ENCODE measurements at regions not wholly inside any gene's neighbourhood (a gene's known extent, or its start where the extent isn't known, plus 50 kb on each side); places are given as distances from the start of the nearest gene placed in this dataset.

- TF ChIP-seq, protein P1, sequence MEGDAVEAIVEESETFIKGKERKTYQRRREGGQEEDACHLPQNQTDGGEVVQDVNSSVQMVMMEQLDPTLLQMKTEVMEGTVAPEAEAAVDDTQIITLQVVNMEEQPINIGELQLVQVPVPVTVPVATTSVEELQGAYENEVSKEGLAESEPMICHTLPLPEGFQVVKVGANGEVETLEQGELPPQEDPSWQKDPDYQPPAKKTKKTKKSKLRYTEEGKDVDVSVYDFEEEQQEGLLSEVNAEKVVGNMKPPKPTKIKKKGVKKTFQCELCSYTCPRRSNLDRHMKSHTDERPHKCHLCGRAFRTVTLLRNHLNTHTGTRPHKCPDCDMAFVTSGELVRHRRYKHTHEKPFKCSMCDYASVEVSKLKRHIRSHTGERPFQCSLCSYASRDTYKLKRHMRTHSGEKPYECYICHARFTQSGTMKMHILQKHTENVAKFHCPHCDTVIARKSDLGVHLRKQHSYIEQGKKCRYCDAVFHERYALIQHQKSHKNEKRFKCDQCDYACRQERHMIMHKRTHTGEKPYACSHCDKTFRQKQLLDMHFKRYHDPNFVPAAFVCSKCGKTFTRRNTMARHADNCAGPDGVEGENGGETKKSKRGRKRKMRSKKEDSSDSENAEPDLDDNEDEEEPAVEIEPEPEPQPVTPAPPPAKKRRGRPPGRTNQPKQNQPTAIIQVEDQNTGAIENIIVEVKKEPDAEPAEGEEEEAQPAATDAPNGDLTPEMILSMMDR (IDR thresholded peaks at IDR 0.05; ENCODE audit: insufficient read depth, low read depth, low read length, missing control alignments) = no peak
- no peak overlapping the region for H3K4me3 ChIP-seq (ENCODE audit: low read depth, low read length)
- no peak for DNase-seq (ENCODE audit: low read depth)
Measured at GRCh38 chr2:216281876-216282275, 90.4 kb downstream of the MARCHF4 start.

DNA sequence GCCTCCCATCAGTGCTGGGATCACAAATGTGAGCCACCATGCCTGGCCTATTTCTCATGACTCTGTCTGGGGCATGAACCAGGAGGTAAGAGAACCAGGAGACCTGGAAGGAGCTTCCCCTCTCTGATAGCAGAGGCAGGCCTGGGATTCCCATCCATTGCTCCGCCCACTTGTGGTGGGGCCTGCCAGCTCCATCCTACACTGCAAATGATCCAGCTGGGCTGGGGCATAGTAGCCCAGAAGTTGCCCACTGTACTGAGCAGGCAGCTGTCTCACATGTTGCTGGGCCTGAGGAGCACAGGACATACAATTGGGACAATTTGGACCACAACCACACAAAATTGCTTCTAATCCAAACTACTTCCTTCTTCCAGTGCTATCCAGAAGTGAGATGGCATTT is 91.0 kb downstream of the MARCHF4 start:
- TF ChIP-seq, protein P1 (IDR thresholded peaks at IDR 0.05; ENCODE audit: insufficient read depth, low read depth, low read length, missing control alignments) = no peak
- no peak for DNase-seq (ENCODE audit: low read depth)

GRCh38 chr2:216279459-216279858 is 92.8 kb downstream of the MARCHF4 start:
- no peak for DNase-seq (ENCODE audit: low read depth)
- TF ChIP-seq, protein P1 (IDR thresholded peaks at IDR 0.05; ENCODE audit: insufficient read depth, low read depth, low read length, missing control alignments) = no peak
- no peak overlapping the region for H3K4me3 ChIP-seq (ENCODE audit: low read depth, low read length)

More for the DNA sequence above, 91.0 kb downstream of the MARCHF4 start:
- H3K4me3 ChIP-seq (ENCODE audit: low read depth, low read length) = no peak overlapping the region

DNA sequence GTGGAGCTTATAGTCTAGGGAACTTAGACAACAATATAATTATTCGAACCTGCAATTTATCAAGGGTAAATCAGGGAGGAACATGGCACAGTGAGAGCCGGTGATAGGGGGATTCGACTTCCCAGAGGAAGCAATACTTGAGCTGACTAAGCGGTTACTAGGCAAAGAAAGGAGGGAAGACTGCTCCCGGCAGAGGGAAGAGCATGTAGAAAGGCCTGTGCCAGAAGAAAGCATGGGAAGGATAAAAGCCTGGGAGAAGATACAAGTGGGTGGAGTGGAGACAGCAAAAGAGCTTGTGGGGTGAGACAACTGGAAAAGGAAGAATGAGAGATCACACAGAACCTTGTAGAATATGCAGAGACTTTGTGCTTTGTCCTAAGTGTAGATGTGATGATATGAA is 93.3 kb downstream of the MARCHF4 start:
- no peak for DNase-seq (ENCODE audit: low read depth)
- H3K4me3 ChIP-seq (ENCODE audit: low read depth, low read length) = no peak overlapping the region
- TF ChIP-seq, protein P1 (IDR thresholded peaks at IDR 0.05; ENCODE audit: insufficient read depth, low read depth, low read length, missing control alignments) = no peak

GRCh38 chr2:216275890-216276289 is 96.4 kb downstream of the MARCHF4 start:
- DNase-seq (ENCODE audit: low read depth) = no peak
- no peak overlapping the region for H3K4me3 ChIP-seq (ENCODE audit: low read depth, low read length)
- TF ChIP-seq, protein P1 (IDR thresholded peaks at IDR 0.05; ENCODE audit: insufficient read depth, low read depth, low read length, missing control alignments) = no peak

GRCh38 chr2:216274194-216274840 is 98.0 kb downstream of the MARCHF4 start:
- TF ChIP-seq, protein P1 (IDR thresholded peaks at IDR 0.05; ENCODE audit: insufficient read depth, low read depth, low read length, missing control alignments) = no peak
- no peak overlapping the region for H3K4me3 ChIP-seq (ENCODE audit: low read depth, low read length)
- no peak for DNase-seq (ENCODE audit: low read depth)

DNA sequence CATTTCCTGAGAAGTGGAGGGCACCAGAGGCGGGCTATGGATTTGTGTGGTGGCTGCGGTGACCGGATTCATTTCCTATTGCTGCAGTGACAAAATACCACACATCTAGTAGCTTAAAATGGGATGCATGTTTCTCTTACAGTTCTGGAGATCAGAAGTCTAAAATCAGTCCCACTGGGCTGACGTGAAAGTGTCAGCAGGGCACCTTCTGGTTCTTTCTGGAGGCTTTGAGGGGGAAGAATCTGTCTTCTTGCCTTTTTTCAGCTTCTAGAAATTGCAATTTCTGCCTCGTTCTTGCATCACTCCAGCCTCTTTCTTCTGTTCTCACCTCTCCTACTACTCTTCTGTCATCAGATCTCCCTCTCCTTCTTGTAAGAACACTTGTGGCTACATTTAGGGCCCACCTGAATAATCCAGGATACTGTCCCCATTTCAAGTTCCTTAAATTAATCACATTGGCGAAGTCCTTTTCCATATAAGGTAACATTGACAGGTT is 111.2 kb downstream of the MARCHF4 start:
- DNase-seq (ENCODE audit: low read depth) = no peak
- TF ChIP-seq, protein P1 (IDR thresholded peaks at IDR 0.05; ENCODE audit: insufficient read depth, low read depth, low read length, missing control alignments) = no peak
- no peak overlapping the region for H3K4me3 ChIP-seq (ENCODE audit: low read depth, low read length)

Data from GM12865 (cell line).